ENCODE measurements at regions not wholly inside any gene's neighbourhood (a gene's known extent, or its start where the extent isn't known, plus 50 kb on each side); places are given as distances from the start of the nearest gene placed in this dataset.
"Not testable (repeated sequence)": the region's sequence is repeated elsewhere in the genome, so short reads cannot be mapped to it uniquely, and the experiment has no call there.

- WGBS, 3 donors: 47 to 49% (median 49%) methylated on average over 2 of the region's 2 CpGs
- no peak for DNase-seq
- H3K36me3 ChIP-seq: no peaks in the 10 kb centered on the region
- H3K4me1 ChIP-seq (ENCODE audit: insufficient read depth): no peaks in the 10 kb centered on the region
- intact Hi-C loops (cut with DNase I): no loop called here
- no peak overlapping the region for H3K4me3 ChIP-seq
- H3K27ac ChIP-seq: no peak overlapping the region
- TF ChIP-seq POLR2A (IDR thresholded peaks at IDR 0.05) (no peak), CTCF (IDR thresholded peaks at IDR 0.05) (no peak), EP300 (IDR thresholded peaks at IDR 0.05) (no peak)
- no peaks in the 10 kb centered on the region for H3K27me3 ChIP-seq
- no peaks in the 10 kb centered on the region for H3K9me3 ChIP-seq
Observed at GRCh38 chr3:67940210-67940952, 286.0 kb upstream of the SUCLG2 start.

- TF ChIP-seq CTCF (IDR thresholded peaks at IDR 0.05): no peak
- no peak for TF ChIP-seq EP300 (IDR thresholded peaks at IDR 0.05)
- no peak for TF ChIP-seq POLR2A (IDR thresholded peaks at IDR 0.05)
- Histone ChIP-seq H3K27me3 (no peaks in the 10 kb centered on the region), H3K27ac (no peak overlapping the region), H3K4me1 (ENCODE audit: insufficient read depth) (no peaks in the 10 kb centered on the region), H3K36me3 (no peaks in the 10 kb centered on the region), H3K9me3 (no peaks in the 10 kb centered on the region), H3K4me3 (no peak overlapping the region)
- intact Hi-C loops (cut with DNase I): no loop called here
- DNase-seq: no peak
- 89 to 96% (median 92%) methylated on average over 1 of the region's 1 CpG for WGBS, 3 donors
Observed at GRCh38 chr3:67937498-67938118, 283.2 kb upstream of the SUCLG2 start.

GRCh38 chr3:67930394-67930793 is 276.0 kb upstream of the SUCLG2 start:
- H3K9me3 ChIP-seq; H3K36me3 ChIP-seq; H3K4me3 ChIP-seq; H3K27me3 ChIP-seq; intact Hi-C loops (cut with DNase I); H3K27ac ChIP-seq; H3K4me1 ChIP-seq (ENCODE audit: insufficient read depth); DNase-seq: not testable (repeated sequence)
- 41 to 67% (median 51%) methylated on average over 4 of the region's 4 CpGs for WGBS, 3 donors

- H3K4me1 ChIP-seq (ENCODE audit: insufficient read depth): no peaks in the 10 kb centered on the region
- H3K36me3 ChIP-seq: no peaks in the 10 kb centered on the region
- H3K9me3 ChIP-seq: no peaks in the 10 kb centered on the region
- DNase-seq: no peak
- no peak overlapping the region for H3K4me3 ChIP-seq
- TF ChIP-seq EP300 (IDR thresholded peaks at IDR 0.05) (no peak), POLR2A (IDR thresholded peaks at IDR 0.05) (no peak), CTCF (IDR thresholded peaks at IDR 0.05) (no peak)
- intact Hi-C loops (cut with DNase I): no loop called here
- no peak overlapping the region for H3K27ac ChIP-seq
- no peaks in the 10 kb centered on the region for H3K27me3 ChIP-seq
Observed at GRCh38 chr3:67923796-67924195, 269.4 kb upstream of the SUCLG2 start.

- H3K27ac ChIP-seq: no peak overlapping the region
Observed at GRCh38 chr3:67920969-67921368, 266.6 kb upstream of the SUCLG2 start.

More at GRCh38 chr3:67920969-67921368, 266.6 kb upstream of the SUCLG2 start:
- no peak for DNase-seq
- 74 to 77% (median 74%) methylated on average over 7 of the region's 7 CpGs for WGBS, 3 donors
- intact Hi-C loops (cut with DNase I): no loop called here
- TF ChIP-seq EP300 (IDR thresholded peaks at IDR 0.05) (no peak), CTCF (IDR thresholded peaks at IDR 0.05) (no peak), POLR2A (IDR thresholded peaks at IDR 0.05) (no peak)
- Histone ChIP-seq H3K4me3 (no peak overlapping the region), H3K4me1 (ENCODE audit: insufficient read depth) (no peaks in the 10 kb centered on the region), H3K9me3 (no peaks in the 10 kb centered on the region), H3K36me3 (no peaks in the 10 kb centered on the region), H3K27me3 (no peaks in the 10 kb centered on the region)

Data from ovary (tissue), 7 donors.